ENCODE measurements at regions not wholly inside any gene's neighbourhood (a gene's known extent, or its start where the extent isn't known, plus 50 kb on each side); places are given as distances from the start of the nearest gene placed in this dataset.

DNA sequence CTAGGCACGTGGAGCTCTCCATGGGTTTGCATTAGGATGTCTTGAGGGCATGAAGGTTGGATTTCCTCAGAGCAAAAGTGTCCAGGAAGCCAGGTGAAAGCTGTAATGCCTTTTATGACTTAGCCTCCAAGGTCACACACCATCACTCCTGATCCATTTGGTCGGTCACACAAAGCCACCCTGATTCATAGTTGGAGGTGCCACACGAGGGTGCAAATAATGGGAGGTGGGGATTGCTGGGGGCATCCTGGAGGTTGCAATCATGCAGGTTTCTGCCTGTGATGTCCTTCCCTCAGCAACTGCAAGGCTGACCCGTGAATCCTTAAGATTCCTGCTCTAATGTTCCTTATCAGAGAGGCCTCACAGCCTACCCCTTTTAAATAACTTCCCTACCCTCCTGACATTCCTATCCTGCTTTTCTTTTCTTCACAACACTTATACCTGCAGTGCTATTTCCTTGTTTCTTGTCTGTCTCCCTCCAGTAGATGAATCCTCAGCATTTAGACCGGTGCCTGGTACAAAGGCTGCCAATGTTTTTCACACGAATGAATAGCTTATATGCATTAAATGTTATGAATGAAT lies 97.1 kb downstream of the LIPG start:
- DNase-seq (ENCODE audit: low spot score) = no peak

DNA sequence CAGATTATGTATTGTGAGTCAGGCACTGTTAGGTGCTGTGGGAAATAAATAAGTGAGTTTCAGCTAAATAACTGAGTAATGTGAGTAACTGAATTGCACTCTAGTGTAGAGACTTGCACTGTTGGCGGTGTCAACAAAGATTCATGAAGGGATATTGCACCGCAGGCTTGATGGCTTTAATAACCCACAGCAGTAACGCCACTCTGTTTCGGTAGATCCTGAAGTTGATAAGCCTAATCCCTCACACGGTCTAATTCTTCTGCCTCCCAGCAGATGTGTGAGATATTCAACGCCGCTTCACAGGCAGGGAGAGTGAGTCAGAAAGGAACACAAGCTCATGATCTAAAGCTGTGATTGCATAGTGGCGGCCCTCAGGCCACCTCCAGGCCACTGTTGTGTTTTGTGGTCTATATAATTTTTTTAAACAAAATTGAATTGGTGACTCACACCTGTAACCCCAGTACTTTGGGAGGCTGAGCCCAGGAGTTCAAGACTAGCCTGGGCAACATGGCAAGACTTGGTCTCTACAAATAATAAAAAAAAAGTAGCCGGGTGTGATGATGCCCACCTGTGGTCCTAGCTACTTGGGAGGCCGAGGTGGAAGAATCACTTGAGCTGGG lies 94.3 kb downstream of the LIPG start:
- peak; percentile 59 for DNase-seq (ENCODE audit: low spot score)

DNA sequence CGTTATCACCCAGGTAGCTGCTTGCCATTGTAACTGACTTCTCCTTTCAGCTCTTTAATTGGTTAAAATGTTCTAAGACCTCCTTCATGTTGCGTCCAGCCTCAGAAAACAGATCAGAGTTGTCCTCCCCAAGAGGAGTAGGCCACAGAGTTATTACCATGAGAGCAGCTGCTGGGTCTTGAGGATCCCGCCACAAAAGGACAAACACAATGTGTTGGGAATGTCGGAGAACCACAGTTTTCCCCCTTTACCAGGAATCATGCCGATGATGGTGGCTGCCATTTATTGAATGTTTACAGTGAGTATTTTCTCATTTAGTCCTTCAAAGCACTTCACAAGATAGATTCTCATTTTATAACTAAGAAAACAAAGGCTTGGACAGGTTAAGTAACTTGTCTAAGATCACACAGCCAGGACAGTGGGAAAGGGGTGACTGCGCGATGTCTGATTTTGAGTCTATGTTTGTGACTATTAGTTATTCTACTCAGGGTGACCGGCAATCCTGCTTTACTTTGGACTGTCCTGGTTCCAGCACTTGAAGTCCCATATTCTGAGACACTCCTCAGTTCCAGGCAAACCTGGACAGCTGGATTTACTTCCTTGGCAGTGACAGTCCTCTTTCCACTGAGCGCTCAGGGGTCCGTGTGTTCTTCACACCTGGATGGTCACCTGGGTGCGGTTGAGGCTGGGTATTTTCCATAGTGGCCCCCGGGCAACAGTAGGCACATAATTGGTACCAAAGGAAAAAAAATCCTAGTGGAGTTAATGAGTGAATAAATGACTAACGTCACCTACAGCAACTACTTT lies 93.6 kb downstream of the LIPG start:
- DNase-seq (ENCODE audit: low spot score) = no peak

DNA sequence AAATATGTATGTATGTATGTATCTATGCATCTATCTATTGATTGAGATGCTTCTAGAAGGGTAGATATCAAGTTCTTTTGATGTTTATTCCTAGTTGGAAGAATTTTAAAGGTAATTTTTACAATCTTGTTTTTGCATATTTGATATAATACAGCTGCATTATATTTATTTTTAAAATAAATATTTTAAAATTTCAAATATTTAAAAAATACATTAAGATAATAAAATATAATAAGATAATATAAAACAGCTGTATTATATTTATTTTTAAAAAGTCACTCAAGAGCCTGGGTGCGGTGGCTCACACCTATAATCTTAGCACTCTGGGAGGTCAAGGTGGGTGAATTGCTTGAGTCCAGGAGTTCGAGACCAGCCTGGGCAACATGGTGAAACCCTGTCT lies 92.5 kb downstream of the LIPG start:
- DNase-seq (ENCODE audit: low spot score) = no peak

GRCh38 chr18:49652881-49653724 lies 91.2 kb downstream of the LIPG start:
- no peak for DNase-seq (ENCODE audit: low spot score)

DNA sequence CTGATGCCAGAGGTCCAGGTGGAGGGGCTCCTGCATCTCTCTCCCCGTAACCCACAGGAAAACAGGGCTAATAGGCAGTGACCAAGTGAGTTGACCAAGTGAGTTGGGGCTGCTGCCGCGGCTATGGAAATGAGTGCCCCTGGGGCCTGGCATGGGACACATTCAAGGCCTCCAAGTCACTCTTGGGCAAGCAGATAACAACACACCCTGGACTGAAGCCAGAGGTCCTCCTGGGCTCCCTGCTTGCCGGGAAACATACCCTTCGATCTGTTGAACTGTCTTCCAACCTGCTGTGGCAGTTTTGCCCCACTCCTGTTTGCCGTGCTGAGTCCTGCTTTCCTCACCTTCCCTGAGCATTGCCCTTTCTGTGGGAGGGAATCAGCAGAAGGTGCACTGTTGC lies 89.2 kb downstream of the LIPG start:
- no peak for DNase-seq (ENCODE audit: low spot score)

DNA sequence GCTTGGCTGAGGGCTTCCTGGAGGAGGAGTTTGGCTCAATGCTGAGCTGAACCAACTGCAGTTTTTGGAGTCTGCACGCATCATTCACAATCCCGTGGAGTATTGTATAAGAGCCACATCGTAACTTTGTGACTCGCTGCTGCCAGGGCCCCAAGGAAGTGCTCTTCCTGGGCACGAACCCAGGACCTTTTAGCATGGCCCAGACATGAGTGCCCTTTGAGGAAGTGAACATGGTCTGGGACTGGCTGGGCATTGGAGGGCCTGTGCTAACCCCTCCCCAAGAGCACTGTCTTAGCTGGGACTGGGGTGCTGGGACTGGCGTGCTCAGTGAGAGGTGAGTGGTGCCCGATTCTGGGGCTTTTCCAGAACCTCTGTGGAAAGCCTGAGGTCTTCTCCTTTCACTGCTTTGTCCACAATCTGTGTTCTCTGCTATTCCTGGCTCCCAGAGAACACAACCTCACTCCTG lies 88.6 kb downstream of the LIPG start:
- no peak for DNase-seq (ENCODE audit: low spot score)

GRCh38 chr18:49648811-49649210 lies 87.0 kb downstream of the LIPG start:
- DNase-seq (ENCODE audit: low spot score) = no peak

Data from RKO (cell line).